Fibroblast of upper back skin (primary cell): ENCODE measurements at regions not wholly inside any gene's neighbourhood (a gene's known extent, or its start where the extent isn't known, plus 50 kb on each side); places are given as distances from the start of the nearest gene placed in this dataset.
"Not testable (repeated sequence)": the region's sequence is repeated elsewhere in the genome, so short reads cannot be mapped to it uniquely, and the experiment has no call there.

Experiments used
- DNase-seq: peaks from one replicate; pipeline ENCODE4 v3.0.0-alpha.2; 2013

GRCh38 chr1:197985351-197985750 is 68.2 kb downstream of the LHX9 start:
- DNase-seq = no peak

DNA sequence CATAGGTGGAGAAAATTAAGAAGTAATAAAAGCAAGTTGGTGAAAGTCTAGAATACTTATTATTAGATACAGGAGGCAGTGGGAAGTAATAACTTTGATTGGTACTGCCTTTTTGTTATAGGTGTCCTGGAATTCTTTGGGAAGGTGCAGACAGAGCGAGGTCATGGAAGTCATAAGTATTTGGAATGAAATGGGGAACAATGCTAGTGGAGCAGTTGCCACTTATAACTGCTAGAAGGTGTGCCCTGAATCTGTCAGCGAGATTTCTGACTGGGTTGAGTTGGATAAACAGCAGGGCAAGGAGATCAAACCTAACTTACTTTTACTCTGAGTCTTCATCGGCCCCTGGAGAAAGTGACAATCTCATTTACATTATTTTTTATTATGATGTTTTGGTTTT is 69.6 kb downstream of the LHX9 start:
- DNase-seq = no peak

- DNase-seq = no peak
Observed at GRCh38 chr1:197987294-197987693, 70.1 kb downstream of the LHX9 start.

DNA sequence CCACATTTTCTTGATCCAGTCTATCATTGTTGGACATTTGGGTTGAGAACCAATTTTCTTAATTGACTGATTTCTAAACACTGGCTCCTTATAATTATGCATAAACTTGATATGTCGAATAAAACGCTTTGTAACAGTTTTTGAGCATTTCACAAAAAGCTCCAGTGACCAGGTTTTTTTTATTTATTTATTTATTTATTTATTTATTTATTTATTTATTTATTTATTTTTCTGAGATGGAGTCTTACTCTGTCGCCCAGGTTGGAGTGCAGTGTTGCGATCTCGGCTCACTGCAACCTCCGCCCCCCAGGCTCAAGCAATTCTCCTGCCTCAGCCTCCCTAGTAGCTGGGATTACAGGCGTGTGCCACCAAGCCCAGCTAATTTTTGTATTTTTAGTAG is 71.4 kb downstream of the LHX9 start:
- not testable (repeated sequence) for DNase-seq

DNA sequence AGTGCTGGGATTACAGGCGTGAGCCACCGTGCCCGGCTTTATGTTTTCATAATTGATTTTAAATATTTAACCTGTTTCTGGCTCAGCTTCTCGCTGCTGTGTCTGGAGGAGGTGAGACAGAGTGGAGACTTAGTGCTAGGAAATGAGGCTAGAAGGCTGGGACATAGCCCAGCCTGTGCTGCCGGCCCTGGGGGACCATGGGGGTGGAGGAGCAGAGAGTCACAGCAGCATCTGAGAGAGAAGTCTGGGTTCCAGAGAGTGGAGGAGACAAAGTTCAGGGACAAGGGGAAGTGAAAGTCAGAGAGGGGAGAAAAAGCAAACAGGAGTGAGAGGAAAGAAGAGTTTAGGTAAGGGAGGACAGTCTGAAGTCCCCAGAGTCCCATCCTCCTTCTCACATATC is 71.9 kb downstream of the LHX9 start:
- DNase-seq = no peak

DNA sequence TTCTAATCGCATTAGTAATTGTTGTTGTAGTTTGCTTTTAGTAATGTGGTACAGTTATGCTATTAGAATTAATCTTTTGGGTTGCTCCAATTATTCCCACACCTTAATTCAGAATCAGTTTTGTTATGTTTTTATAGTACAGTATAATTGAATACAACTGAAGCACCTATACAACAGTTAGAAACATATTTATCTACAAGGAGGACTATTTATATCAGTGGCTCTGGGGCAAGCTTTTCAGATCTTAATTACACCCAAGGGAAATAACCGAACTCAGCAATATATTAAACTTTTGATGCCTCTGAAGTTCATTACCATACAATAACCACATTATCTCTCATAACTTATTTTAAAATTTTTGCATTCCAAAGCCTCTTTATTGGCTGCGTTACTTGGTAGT is 74.4 kb downstream of the LHX9 start:
- no peak for DNase-seq

DNA sequence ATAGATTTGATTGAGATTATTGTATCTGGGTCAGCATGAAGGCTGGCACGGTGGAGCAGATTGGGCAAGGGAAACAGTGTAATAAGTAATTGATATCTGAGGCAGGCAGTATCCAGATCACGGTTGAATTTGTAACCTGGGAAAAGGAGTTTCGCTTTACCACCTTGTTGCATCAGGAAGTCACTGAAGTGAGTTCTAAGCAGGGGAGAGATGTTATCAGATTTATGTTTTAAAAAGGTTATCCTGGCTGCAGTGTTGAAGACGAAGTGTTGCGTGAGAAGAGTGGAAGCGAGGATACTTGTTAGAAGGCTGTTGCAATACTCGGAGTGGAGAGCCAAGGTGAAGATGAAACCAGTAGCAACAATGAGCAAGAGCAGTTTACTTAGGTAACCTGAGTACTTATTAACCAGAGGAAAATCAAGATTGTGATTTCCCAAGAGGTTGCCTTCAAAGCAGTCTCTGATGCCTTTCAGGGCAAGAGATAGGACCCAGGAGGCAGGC is 77.8 kb downstream of the LHX9 start:
- no peak for DNase-seq

- no peak for DNase-seq
Observed at GRCh38 chr1:197995408-197996258, 78.5 kb downstream of the LHX9 start.

DNA sequence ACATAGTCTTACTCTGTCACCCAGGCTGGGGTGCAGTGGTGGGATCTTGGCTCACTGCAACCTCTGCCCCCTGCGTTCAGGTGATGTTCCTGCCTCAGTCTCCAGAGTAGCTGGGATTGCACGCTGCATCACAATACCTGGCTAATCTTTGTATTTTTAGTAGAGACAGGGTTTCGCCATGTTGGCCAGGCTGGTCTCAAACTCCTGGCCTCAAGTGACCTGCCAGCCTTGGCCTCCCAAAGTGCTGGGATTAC is 79.0 kb downstream of the LHX9 start:
- DNase-seq = not testable (repeated sequence)

DNA sequence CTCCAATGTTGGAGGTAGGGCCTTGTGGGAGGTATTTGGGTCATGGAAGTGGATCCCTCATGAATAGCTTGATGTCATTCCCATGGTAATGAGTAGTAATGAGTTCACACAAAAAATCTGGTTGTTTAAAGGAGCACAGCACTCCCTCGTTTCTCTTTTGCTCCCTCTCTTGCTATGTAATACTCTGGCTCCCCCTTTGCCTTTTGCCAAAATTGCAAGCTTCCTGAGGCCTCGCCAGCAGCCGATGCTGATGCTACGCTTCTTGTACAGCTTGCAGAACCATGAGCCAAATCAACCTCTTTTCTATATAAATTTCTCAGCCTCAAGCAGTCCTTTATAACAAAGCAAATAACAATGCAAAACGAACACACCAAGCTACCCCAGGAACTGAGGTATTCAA is 80.9 kb downstream of the LHX9 start:
- DNase-seq = no peak

- peak; percentile 67 for DNase-seq
Observed at GRCh38 chr1:198001776-198002408, 84.7 kb downstream of the LHX9 start.

DNA sequence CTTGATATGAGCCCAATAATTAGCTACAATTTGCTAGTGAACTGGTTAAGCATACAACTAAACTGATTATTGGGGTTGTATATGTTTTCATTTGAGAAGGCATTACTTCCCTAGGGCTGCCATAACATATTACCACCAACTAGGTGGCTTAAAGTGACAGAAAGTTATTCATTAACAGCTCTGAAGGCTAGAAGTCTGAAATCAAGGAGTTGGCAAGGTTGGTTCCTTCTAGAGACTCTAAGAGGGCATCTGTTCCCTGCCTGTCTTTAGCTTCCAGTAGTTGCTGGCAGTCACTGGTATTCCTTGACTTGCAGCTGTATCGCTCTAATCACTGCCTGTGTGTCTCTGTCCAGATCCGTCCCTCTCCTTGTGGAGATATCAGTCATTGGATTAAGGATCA is 86.3 kb downstream of the LHX9 start:
- no peak for DNase-seq

DNA sequence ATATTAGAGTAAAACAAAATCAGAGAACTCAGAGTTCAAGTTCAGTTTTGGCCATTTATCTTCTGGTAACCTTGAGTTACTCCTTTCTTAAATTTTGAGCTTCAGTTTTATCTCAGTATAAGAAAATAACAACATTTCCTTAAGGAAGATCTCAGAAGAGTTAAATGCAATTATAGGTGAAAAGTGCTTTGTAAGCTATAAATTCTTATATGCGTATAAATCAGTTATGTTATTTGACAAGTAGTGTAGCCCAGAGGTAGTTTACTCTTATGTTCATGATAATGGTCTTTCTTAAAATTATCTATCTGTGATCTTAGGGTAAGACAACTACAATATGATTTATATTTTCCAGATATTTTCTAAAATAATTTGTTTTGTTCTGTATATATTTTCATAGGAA is 89.8 kb downstream of the LHX9 start:
- no peak for DNase-seq

GRCh38 chr1:198007687-198008607 is 90.8 kb downstream of the LHX9 start:
- DNase-seq = peak; percentile 66

DNA sequence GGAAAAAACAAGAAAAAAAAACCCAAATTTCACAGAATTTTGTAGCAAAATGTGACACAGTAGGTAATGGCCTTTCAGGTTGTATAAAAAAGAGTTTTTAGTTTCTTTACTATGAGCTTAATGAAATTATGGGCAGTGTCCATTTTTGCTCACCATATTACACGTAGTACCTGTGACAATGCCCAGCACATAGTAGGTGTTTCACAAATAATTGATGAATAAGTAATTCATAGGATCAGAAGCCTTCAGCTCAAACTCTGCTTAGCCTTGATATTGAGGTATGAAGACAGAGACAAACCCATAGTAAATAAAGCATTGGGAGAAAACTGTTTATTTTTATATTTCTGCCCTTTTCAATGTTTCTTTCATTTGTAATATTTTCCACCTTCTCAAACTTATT is 97.2 kb downstream of the LHX9 start:
- no peak for DNase-seq

- no peak for DNase-seq
Observed at GRCh38 chr1:198015309-198015708, 98.1 kb downstream of the LHX9 start.

DNA sequence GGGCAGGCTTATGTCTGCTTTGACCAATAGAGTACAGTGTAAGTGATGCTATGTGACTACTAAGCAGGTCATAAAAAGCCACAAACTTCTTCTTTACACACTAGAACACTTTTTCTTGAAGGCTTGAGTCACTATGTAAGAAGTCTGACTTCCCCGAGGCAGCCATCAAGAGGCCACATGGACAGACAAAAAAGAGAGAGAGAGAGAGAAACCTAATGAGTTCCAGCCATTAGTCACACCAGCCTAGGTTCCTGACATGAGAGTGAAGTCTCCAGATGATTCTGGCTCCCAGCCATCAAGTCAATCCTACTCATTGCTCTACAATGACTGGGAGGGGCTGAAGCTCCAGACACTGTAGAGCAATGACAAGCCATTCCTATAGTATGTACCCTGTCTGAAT is 101.4 kb downstream of the LHX9 start:
- DNase-seq = peak; percentile 99

- no peak for DNase-seq
Observed at GRCh38 chr1:198019126-198019525, 102.0 kb downstream of the LHX9 start.

- no peak for DNase-seq
Observed at GRCh38 chr1:198024336-198024735, 107.2 kb downstream of the LHX9 start.

- DNase-seq = peak; percentile 55
Observed at GRCh38 chr1:198024782-198025181, 107.6 kb downstream of the LHX9 start.

DNA sequence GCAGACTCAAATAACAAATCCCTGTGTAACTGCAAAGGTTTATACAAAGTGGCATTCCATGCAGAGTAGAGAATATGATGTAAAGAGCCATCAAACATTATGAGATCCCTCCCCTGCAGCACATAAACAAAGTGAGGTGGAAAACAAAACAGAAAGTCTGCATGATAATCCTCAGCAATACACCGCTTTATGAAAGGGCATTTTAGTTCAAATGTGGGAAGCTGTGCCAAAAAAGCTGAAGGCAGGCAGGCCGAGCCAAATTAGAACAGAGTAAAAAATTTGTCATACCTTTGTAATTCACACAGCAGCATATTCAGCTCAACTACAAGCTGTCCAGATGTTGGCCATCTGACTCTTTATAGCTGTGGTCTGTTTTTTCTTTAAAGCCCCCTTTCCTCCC is 113.5 kb downstream of the LHX9 start:
- peak; percentile 73 for DNase-seq

DNA sequence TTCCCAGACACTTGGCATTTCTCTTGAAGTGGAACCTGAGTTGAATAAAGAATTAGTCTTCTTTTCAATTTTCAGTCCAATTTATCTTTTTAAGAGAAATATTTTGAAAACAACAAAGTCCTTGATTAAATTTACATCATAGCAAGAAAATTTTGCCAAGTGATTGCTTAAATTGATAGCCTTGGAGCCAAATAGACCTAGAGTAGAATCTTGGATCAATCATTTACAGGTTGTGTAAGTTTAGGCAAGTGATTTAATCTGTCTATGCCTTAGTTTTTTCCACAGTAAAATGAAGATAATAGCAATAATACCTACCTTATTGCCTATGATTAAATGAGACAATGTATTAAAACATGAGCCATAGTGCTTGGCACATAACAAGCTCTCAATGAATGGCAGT is 113.9 kb downstream of the LHX9 start:
- DNase-seq = no peak

DNA sequence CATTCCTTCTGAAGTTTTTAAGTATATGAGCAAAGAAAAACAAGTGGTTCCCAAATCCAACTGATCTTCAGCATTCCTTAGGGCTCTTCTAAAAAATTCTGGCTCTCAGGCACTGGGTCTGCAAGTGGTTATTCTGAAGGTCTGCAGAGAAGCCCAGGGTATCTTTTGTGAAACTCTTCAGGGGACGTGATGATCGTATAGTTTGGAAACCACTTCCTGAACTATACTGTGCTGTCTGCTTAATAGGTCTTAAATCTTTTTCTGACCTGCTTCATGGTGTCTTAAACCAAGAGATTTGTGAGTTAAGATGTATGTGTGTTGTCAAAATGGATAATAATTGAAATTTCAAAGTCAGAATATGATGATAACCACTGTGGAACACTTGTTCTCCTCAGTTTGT is 115.5 kb downstream of the LHX9 start:
- DNase-seq = no peak

GRCh38 chr1:198040880-198041279 is 115.9 kb upstream of the NEK7 start:
- no peak for DNase-seq
